ENCODE measurements at regions not wholly inside any gene's neighbourhood (a gene's known extent, or its start where the extent isn't known, plus 50 kb on each side); places are given as distances from the start of the nearest gene placed in this dataset.

GRCh38 chr2:146229508-146230155, 1615.2 kb upstream of the ACVR2A start:
- Histone ChIP-seq H3K79me1 (ENCODE audit: insufficient read depth, low read depth, low read length, poor library complexity, severe bottlenecking) (no peaks in the 10 kb centered on the region), H3K27me3 (ENCODE audit: insufficient read depth, low read length) (no peaks in the 10 kb centered on the region), H3K56ac (ENCODE audit: insufficient read length, low read depth, low read length) (no peak overlapping the region), H3K4me1 (ENCODE audit: insufficient read depth, low read length) (no peaks in the 10 kb centered on the region), H4K91ac (ENCODE audit: insufficient read length, low read depth, low read length) (no peak overlapping the region), H2BK12ac (ENCODE audit: insufficient read length, low read depth, low read length) (no peak overlapping the region), H2AFZ (ENCODE audit: low read length) (no peak overlapping the region), H2BK15ac (ENCODE audit: low read depth, low read length) (no peak overlapping the region), H4K20me1 (ENCODE audit: control insufficient read depth, insufficient read depth, insufficient read length) (no peaks in the 10 kb centered on the region), H2AK5ac (ENCODE audit: insufficient read length, low read length) (no peak overlapping the region), H3K23ac (ENCODE audit: insufficient read length, low read depth, low read length) (no peak overlapping the region), H3K23me2 (ENCODE audit: insufficient read length, low read depth, low read length, poor library complexity, severe bottlenecking) (no peaks in the 10 kb centered on the region), H4K5ac (ENCODE audit: insufficient read length, low read depth, low read length) (no peak overlapping the region), H3K9ac (ENCODE audit: extremely low read depth, insufficient read length, low read length) (no peak overlapping the region), H2BK20ac (ENCODE audit: low read depth, low read length, poor library complexity, severe bottlenecking) (no peak overlapping the region), H2BK120ac (ENCODE audit: low read depth, low read length, poor library complexity, severe bottlenecking) (no peak overlapping the region), H4K8ac (replicated peaks; ENCODE audit: insufficient read length, low read depth, low read length) (no peak overlapping the region), H2BK5ac (ENCODE audit: insufficient read length, low read length) (no peak overlapping the region), H3K4ac (ENCODE audit: low read depth, low read length) (no peak overlapping the region), H3K18ac (ENCODE audit: insufficient read length, low read depth, low read length) (no peak overlapping the region), H3K79me2 (ENCODE audit: insufficient read depth, low read length) (no peaks in the 10 kb centered on the region), H3K4me2 (ENCODE audit: insufficient read depth, insufficient read length, low read length) (no peak overlapping the region), H3K9me3 (ENCODE audit: control insufficient read depth, low read depth, low read length) (no peaks in the 10 kb centered on the region), H3T11ph (ENCODE audit: low read length) (no peak overlapping the region), H3K27ac (ENCODE audit: insufficient read length, low read depth, low read length) (no peak overlapping the region), H3K14ac (ENCODE audit: insufficient read depth, low read length) (no peak overlapping the region)
- no CpG with 5 or more reads among the region's 4 CpGs for WGBS (ENCODE audit: extremely low coverage, insufficient read length, low lambda C conversion rate)
- H3K9me3 Mint-ChIP-seq, result no peaks in the 10 kb centered on the region
- H3K4me3 Mint-ChIP-seq, result no peak overlapping the region
- no peaks in the 10 kb centered on the region for H3K27me3 Mint-ChIP-seq (ENCODE audit: low read depth)
- no peak for TF ChIP-seq CTCF (conservative IDR thresholded peaks at IDR 0.05)
- H3K4me1 Mint-ChIP-seq, result no peaks in the 10 kb centered on the region
- DNase-seq, result no peak
- H3K36me3 Mint-ChIP-seq (ENCODE audit: insufficient read depth in 1 of 3, low read depth in 3 of 3), result no peaks in the 10 kb centered on the region
- peak overlapping the region in 1 of 3 experiments; percentile 52; a peak in 1 of 7 replicates for H3K27ac Mint-ChIP-seq
